Neural cell (in vitro differentiated cells): ENCODE measurements at regions not wholly inside any gene's neighbourhood (a gene's known extent, or its start where the extent isn't known, plus 50 kb on each side); places are given as distances from the start of the nearest gene placed in this dataset.

Experiments used
- H2AFZ ChIP-seq: fragments of 200-600, 300-800 bp; sonication (generic), shearing (Covaris generic); 2 replicates; pipeline ENCODE4 v1.6.0; 2014; ENCODE audit warnings: low read depth, mild to moderate bottlenecking, antibody characterized with exemption, low read length, moderate library complexity
- H3F3A ChIP-seq: fragments of 200-600 bp; shearing (Covaris generic); 2 replicates; pipeline ENCODE4 v1.6.1; 2016; ENCODE audit warnings: mild to moderate bottlenecking, moderate library complexity, mixed read lengths, antibody characterized with exemption, low read length; ENCODE audit not compliant: insufficient read depth, poor library complexity, severe bottlenecking
- H3K27ac ChIP-seq: fragments of 200-600, 300-800 bp; sonication (generic), shearing (Covaris generic); 2 replicates; pipeline ENCODE4 v1.5.1; 2014; ENCODE audit warnings: mild to moderate bottlenecking, low read length, moderate library complexity
- H3K27me3 ChIP-seq: fragments of 300-800, 200-600 bp; sonication (generic), shearing (Covaris generic); 2 replicates; pipeline ENCODE4 v1.6.0; 2014; ENCODE audit warnings: mild to moderate bottlenecking, low read depth, low read length, moderate library complexity; ENCODE audit not compliant: insufficient read depth
- H3K36me3 ChIP-seq: fragments of 300-800, 200-600 bp; sonication (generic), shearing (Covaris generic); 2 replicates; pipeline ENCODE4 v1.5.1; 2014; ENCODE audit warnings: mild to moderate bottlenecking, antibody characterized with exemption, low read length, moderate library complexity; ENCODE audit not compliant: insufficient read depth
- H3K4me2 ChIP-seq: fragments of 300-800, 200-600 bp; sonication (generic), shearing (Covaris generic); 2 replicates; pipeline ENCODE4 v1.6.0; 2014; ENCODE audit warnings: mild to moderate bottlenecking, low read length
- H3K4me3 ChIP-seq: fragments of 300-800, 200-600 bp; sonication (generic), shearing (Covaris generic); 2 replicates; pipeline ENCODE4 v1.5.1; 2014; ENCODE audit warnings: mild to moderate bottlenecking, low read length, moderate library complexity
- H3K79me2 ChIP-seq: fragments of 200-600 bp; shearing (Covaris generic); replicated peaks from 2 replicates; pipeline ENCODE4 v1.6.0; 2014; ENCODE audit warnings: mild to moderate bottlenecking, low read length, moderate library complexity; ENCODE audit not compliant: insufficient read depth
- H3K9ac ChIP-seq: fragments of 300-800, 200-600 bp; sonication (generic), shearing (Covaris generic); 2 replicates; pipeline ENCODE4 v1.6.1; 2016; ENCODE audit warnings: mild to moderate bottlenecking, low read length, mixed read lengths
- H3K9me2 ChIP-seq: fragments of 200-600 bp; shearing (Covaris generic); 2 replicates; pipeline ENCODE4 v1.6.1; 2016; ENCODE audit warnings: mild to moderate bottlenecking, low read length, mixed read lengths; ENCODE audit not compliant: insufficient read depth
- H3K9me3 ChIP-seq: fragments of 200-600, 300-800 bp; sonication (generic), shearing (Covaris generic); 2 replicates; pipeline ENCODE4 v1.6.1; 2016; ENCODE audit warnings: mild to moderate bottlenecking, mixed run types, low read length, moderate library complexity, mixed read lengths
- H4K20me1 ChIP-seq: fragments of 200-600 bp; shearing (Covaris generic); 2 replicates; pipeline ENCODE4 v1.6.1; 2016; ENCODE audit warnings: mild to moderate bottlenecking, mixed run types; ENCODE audit not compliant: insufficient read depth
- EP300 ChIP-seq: fragments of 450-650 bp; conservative IDR thresholded peaks from 2 replicates; pipeline ENCODE4 v1.6.1; 2014; ENCODE audit warnings: antibody characterized with exemption, mild to moderate bottlenecking, moderate library complexity; ENCODE audit not compliant: poor library complexity, severe bottlenecking
- EZH2 ChIP-seq: fragments of 200-600, 300-800 bp; shearing (Covaris generic), sonication (generic); IDR thresholded peaks from 2 replicates; pipeline ENCODE4 v1.6.1; 2014; ENCODE audit warnings: antibody characterized with exemption, low read length, borderline replicate concordance, mild to moderate bottlenecking; ENCODE audit not compliant: insufficient read depth, poor library complexity, severe bottlenecking
- MXI1 ChIP-seq: fragments of 450-650 bp; conservative IDR thresholded peaks from 2 replicates; pipeline ENCODE4 v1.6.1; 2014; ENCODE audit warnings: antibody characterized with exemption, mild to moderate bottlenecking; ENCODE audit not compliant: poor library complexity, severe bottlenecking
- POLR2AphosphoS5 ChIP-seq: IDR thresholded peaks from 2 replicates; pipeline ENCODE4 v1.6.1; 2012
- RAD21 ChIP-seq: fragments of 450-650 bp; conservative IDR thresholded peaks from 2 replicates; pipeline ENCODE4 v1.6.1; 2014; ENCODE audit warnings: antibody characterized with exemption, mild to moderate bottlenecking, moderate library complexity
- SMC3 ChIP-seq: fragments of 450-650 bp; conservative IDR thresholded peaks from 2 replicates; pipeline ENCODE4 v1.6.1; 2014; ENCODE audit warnings: antibody characterized with exemption, mild to moderate bottlenecking, moderate library complexity; ENCODE audit not compliant: poor library complexity
- TAF1 ChIP-seq: IDR thresholded peaks from 2 replicates; pipeline ENCODE4 v1.6.1; 2012; ENCODE audit warnings: low read depth
- TF ChIP-seq, protein P1 (sequence below): fragments of 450-650 bp; IDR thresholded peaks from 2 replicates; pipeline ENCODE4 v1.5.1; 2014; ENCODE audit warnings: antibody characterized with exemption, mild to moderate bottlenecking, moderate library complexity; ENCODE audit not compliant: poor library complexity, severe bottlenecking
- TF ChIP-seq, protein P2 (sequence below): IDR thresholded peaks from 2 replicates; pipeline ENCODE4 v1.6.1; 2012; ENCODE audit warnings: borderline replicate concordance

DNA sequence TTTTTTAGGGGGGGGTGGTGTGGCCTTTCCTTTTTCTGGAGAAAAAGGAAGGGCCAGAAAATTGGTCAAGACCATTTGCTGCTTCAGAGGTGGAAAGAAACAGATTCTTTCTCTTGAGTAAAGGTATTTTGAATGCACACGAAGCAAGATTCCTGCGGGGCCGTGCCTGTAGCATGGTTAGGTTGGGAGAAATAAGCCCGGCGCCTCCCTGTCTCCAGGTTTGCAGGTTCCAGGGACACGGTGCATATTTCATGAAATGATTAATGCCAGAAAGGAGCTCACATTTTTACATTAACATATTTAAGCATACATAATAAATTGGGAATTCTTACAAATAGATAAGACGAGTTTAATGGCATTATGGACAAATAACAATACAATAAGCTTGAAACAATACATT, 409.5 kb upstream of the IRX1 start:
- Histone ChIP-seq H3K27ac (no peak overlapping the region), H3K4me2 (no peak overlapping the region), H3K9me3 (no peaks in the 10 kb centered on the region), H4K20me1 (no peaks in the 10 kb centered on the region), H3K36me3 (no peaks in the 10 kb centered on the region), H3F3A (no peaks in the 10 kb centered on the region), H3K79me2 (no peaks in the 10 kb centered on the region), H3K9me2 (no peaks in the 10 kb centered on the region), H3K4me3 (no peak overlapping the region), H3K27me3 (peaks cover 11% of the 10 kb centered on the region), H3K9ac (no peak overlapping the region), H2AFZ (no peak overlapping the region)
- TF ChIP-seq, protein P1, sequence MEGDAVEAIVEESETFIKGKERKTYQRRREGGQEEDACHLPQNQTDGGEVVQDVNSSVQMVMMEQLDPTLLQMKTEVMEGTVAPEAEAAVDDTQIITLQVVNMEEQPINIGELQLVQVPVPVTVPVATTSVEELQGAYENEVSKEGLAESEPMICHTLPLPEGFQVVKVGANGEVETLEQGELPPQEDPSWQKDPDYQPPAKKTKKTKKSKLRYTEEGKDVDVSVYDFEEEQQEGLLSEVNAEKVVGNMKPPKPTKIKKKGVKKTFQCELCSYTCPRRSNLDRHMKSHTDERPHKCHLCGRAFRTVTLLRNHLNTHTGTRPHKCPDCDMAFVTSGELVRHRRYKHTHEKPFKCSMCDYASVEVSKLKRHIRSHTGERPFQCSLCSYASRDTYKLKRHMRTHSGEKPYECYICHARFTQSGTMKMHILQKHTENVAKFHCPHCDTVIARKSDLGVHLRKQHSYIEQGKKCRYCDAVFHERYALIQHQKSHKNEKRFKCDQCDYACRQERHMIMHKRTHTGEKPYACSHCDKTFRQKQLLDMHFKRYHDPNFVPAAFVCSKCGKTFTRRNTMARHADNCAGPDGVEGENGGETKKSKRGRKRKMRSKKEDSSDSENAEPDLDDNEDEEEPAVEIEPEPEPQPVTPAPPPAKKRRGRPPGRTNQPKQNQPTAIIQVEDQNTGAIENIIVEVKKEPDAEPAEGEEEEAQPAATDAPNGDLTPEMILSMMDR: no peak
- TF ChIP-seq EP300 (no peak), TAF1 (no peak), POLR2AphosphoS5 (no peak), RAD21 (no peak), MXI1 (no peak), SMC3 (no peak), EZH2 (no peak)
- TF ChIP-seq, protein P2, sequence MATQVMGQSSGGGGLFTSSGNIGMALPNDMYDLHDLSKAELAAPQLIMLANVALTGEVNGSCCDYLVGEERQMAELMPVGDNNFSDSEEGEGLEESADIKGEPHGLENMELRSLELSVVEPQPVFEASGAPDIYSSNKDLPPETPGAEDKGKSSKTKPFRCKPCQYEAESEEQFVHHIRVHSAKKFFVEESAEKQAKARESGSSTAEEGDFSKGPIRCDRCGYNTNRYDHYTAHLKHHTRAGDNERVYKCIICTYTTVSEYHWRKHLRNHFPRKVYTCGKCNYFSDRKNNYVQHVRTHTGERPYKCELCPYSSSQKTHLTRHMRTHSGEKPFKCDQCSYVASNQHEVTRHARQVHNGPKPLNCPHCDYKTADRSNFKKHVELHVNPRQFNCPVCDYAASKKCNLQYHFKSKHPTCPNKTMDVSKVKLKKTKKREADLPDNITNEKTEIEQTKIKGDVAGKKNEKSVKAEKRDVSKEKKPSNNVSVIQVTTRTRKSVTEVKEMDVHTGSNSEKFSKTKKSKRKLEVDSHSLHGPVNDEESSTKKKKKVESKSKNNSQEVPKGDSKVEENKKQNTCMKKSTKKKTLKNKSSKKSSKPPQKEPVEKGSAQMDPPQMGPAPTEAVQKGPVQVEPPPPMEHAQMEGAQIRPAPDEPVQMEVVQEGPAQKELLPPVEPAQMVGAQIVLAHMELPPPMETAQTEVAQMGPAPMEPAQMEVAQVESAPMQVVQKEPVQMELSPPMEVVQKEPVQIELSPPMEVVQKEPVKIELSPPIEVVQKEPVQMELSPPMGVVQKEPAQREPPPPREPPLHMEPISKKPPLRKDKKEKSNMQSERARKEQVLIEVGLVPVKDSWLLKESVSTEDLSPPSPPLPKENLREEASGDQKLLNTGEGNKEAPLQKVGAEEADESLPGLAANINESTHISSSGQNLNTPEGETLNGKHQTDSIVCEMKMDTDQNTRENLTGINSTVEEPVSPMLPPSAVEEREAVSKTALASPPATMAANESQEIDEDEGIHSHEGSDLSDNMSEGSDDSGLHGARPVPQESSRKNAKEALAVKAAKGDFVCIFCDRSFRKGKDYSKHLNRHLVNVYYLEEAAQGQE: no peak

DNA sequence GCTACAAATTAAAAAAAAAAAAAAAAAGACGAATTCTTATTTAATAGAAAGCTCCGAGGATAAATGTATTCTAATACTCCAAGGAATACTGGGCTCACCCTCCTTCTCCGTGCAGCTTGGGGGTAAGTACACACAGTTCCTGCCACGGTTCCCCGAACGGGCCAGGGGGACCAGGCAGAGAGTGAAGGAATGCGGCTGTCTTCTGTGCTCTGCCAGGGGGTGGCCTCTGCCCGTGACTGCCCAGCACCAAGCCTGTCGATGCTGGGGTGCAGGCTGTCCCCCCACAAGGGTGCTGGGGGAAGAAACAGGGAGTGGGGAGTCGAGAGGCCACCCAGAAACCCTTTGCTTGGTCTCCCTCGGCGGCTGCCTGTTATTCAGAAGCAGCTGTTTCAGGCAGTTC, 410.1 kb upstream of the IRX1 start:
- H3K4me3 ChIP-seq: no peak overlapping the region
- H3K9me2 ChIP-seq: no peaks in the 10 kb centered on the region
- H3K27ac ChIP-seq: no peak overlapping the region
- no peaks in the 10 kb centered on the region for H3K36me3 ChIP-seq
- no peak overlapping the region for H2AFZ ChIP-seq
- H3K4me2 ChIP-seq: no peak overlapping the region
- H3K27me3 ChIP-seq: peaks cover 5% of the 10 kb centered on the region
- H3F3A ChIP-seq: no peaks in the 10 kb centered on the region
- H3K9ac ChIP-seq: no peak overlapping the region
- H3K9me3 ChIP-seq: no peaks in the 10 kb centered on the region
- TF ChIP-seq POLR2AphosphoS5 (no peak), RAD21 (no peak), SMC3 (no peak), EZH2 (no peak), EP300 (no peak), MXI1 (no peak), TAF1 (no peak)
- TF ChIP-seq, protein P2: no peak
- TF ChIP-seq, protein P1: no peak
- no peaks in the 10 kb centered on the region for H3K79me2 ChIP-seq
- H4K20me1 ChIP-seq: no peaks in the 10 kb centered on the region
